ENCODE measurements at regions not wholly inside any gene's neighbourhood (a gene's known extent, or its start where the extent isn't known, plus 50 kb on each side); places are given as distances from the start of the nearest gene placed in this dataset.

DNA sequence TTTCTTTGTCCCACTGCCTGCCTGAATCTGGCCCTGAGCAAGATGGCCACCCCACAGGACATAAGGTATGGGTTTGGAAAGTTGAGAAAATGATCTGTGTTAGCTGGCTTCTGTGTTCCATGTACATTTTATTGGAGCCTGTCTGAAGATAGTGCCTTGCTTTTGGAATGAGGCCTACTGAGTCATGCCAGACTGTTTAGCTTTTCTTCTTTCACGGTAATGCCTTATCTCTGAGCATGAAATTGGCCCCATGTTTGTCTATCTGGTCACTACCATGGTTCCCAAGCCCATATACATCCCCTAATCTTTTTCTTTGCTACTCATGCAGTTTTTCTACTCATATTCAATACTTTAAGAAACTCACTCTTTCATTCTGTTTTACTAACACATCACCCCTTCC is 85.1 kb upstream of the LMO4 start:
- no peaks in the 10 kb centered on the region for H3K27me3 ChIP-seq (ENCODE audit: insufficient read depth, low read depth)
- H3K4me1 ChIP-seq (ENCODE audit: low read depth, poor library complexity, severe bottlenecking), result no peaks in the 10 kb centered on the region
- H4K20me1 ChIP-seq (ENCODE audit: insufficient read depth), result no peaks in the 10 kb centered on the region
- H3K36me3 ChIP-seq (ENCODE audit: insufficient read depth), result no peaks in the 10 kb centered on the region
- H3K79me2 ChIP-seq (ENCODE audit: insufficient read depth, low read depth), result no peaks in the 10 kb centered on the region
- no peak overlapping the region for H2AFZ ChIP-seq (ENCODE audit: low read depth)
- no peak overlapping the region for H3K27ac ChIP-seq
- no peak overlapping the region for H3K4me3 ChIP-seq (IDR thresholded peaks at IDR 0.05; ENCODE audit: insufficient read depth, low read depth, low read length)
- no peak overlapping the region for H3K4me2 ChIP-seq
- H3K9ac ChIP-seq, result no peak overlapping the region
- TF ChIP-seq, protein P1, sequence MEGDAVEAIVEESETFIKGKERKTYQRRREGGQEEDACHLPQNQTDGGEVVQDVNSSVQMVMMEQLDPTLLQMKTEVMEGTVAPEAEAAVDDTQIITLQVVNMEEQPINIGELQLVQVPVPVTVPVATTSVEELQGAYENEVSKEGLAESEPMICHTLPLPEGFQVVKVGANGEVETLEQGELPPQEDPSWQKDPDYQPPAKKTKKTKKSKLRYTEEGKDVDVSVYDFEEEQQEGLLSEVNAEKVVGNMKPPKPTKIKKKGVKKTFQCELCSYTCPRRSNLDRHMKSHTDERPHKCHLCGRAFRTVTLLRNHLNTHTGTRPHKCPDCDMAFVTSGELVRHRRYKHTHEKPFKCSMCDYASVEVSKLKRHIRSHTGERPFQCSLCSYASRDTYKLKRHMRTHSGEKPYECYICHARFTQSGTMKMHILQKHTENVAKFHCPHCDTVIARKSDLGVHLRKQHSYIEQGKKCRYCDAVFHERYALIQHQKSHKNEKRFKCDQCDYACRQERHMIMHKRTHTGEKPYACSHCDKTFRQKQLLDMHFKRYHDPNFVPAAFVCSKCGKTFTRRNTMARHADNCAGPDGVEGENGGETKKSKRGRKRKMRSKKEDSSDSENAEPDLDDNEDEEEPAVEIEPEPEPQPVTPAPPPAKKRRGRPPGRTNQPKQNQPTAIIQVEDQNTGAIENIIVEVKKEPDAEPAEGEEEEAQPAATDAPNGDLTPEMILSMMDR (conservative IDR thresholded peaks at IDR 0.05; ENCODE audit: low read depth, low read length), result no peak

DNA sequence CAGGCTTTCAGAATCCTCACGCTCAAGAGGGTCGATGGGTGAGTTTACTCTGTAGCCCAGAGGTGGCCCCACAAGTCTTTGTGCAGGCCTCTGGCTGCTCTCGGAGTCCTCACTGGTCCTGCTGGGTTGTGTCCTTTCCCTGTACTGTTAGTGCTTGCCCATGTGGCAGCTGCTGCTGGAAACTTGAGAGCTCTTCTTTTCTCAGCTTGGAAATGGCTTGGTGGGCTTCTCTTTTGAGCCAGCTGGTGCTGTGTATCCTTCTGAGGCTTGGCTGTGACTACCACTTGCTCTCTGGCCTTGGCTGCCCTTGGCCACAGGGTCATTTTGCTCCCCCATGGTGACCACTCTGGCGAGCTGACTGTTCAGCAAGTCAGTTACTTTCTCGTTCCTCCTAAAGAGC is 82.2 kb upstream of the LMO4 start:
- no peak overlapping the region for H3K9ac ChIP-seq
- no peaks in the 10 kb centered on the region for H3K36me3 ChIP-seq (ENCODE audit: insufficient read depth)
- TF ChIP-seq, protein P1 (conservative IDR thresholded peaks at IDR 0.05; ENCODE audit: low read depth, low read length), result no peak
- no peaks in the 10 kb centered on the region for H3K79me2 ChIP-seq (ENCODE audit: insufficient read depth, low read depth)
- no peaks in the 10 kb centered on the region for H4K20me1 ChIP-seq (ENCODE audit: insufficient read depth)
- no peak overlapping the region for H3K27ac ChIP-seq
- no peak overlapping the region for H3K4me3 ChIP-seq (IDR thresholded peaks at IDR 0.05; ENCODE audit: insufficient read depth, low read depth, low read length)
- no peak overlapping the region for H3K4me2 ChIP-seq
- H3K27me3 ChIP-seq (ENCODE audit: insufficient read depth, low read depth), result no peaks in the 10 kb centered on the region
- no peaks in the 10 kb centered on the region for H3K4me1 ChIP-seq (ENCODE audit: low read depth, poor library complexity, severe bottlenecking)
- H2AFZ ChIP-seq (ENCODE audit: low read depth), result no peak overlapping the region

DNA sequence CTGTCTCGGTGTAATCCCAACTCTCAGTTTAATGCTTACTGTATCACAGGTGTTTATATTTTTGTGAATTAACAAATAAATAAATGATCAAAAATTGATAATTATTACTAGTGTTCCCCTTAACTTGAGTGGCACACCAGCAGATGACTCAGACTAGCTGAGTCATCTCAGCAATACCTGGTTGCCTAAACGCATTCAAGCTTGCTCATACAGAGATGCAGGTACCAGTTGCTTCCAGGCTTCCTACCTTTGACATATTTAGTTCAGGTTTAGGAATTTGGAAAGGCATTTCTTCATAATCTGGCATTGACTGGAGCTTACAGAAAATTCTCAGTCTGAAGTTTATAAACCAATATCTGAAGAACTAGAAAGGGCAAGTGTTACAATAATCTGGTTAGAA is 78.9 kb upstream of the LMO4 start:
- Histone ChIP-seq H3K9ac (no peak overlapping the region), H3K4me3 (IDR thresholded peaks at IDR 0.05; ENCODE audit: insufficient read depth, low read depth, low read length) (no peak overlapping the region), H3K27ac (no peak overlapping the region), H3K4me2 (no peak overlapping the region), H3K4me1 (ENCODE audit: low read depth, poor library complexity, severe bottlenecking) (no peaks in the 10 kb centered on the region), H3K79me2 (ENCODE audit: insufficient read depth, low read depth) (no peaks in the 10 kb centered on the region), H2AFZ (ENCODE audit: low read depth) (no peak overlapping the region), H3K27me3 (ENCODE audit: insufficient read depth, low read depth) (no peaks in the 10 kb centered on the region), H3K36me3 (ENCODE audit: insufficient read depth) (no peaks in the 10 kb centered on the region), H4K20me1 (ENCODE audit: insufficient read depth) (no peaks in the 10 kb centered on the region)
- TF ChIP-seq, protein P1 (conservative IDR thresholded peaks at IDR 0.05; ENCODE audit: low read depth, low read length), result no peak

DNA sequence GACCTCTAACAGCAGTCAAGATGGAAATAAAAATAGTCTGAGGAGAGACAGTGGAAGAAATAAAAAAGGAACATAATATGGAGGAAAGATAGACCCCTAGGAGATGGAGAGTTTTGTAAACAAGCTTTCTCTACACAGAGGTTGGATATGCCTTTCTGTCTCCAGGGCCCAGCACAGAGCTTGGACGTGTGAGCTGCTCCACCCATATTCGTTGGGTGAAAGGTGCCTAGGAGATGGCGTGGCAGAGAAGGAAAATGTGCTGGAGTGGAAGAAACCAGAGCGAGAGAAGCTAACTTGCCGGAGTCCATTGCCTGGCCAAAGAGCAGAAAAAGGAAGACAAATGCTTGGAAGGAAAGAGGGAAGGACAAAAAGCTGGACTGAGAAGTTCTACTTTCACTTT is 78.3 kb upstream of the LMO4 start:
- Histone ChIP-seq H2AFZ (ENCODE audit: low read depth) (no peak overlapping the region), H3K36me3 (ENCODE audit: insufficient read depth) (no peaks in the 10 kb centered on the region), H3K79me2 (ENCODE audit: insufficient read depth, low read depth) (no peaks in the 10 kb centered on the region), H3K9ac (no peak overlapping the region), H3K27ac (no peak overlapping the region), H4K20me1 (ENCODE audit: insufficient read depth) (no peaks in the 10 kb centered on the region), H3K4me2 (no peak overlapping the region), H3K27me3 (ENCODE audit: insufficient read depth, low read depth) (no peaks in the 10 kb centered on the region), H3K4me3 (IDR thresholded peaks at IDR 0.05; ENCODE audit: insufficient read depth, low read depth, low read length) (no peak overlapping the region), H3K4me1 (ENCODE audit: low read depth, poor library complexity, severe bottlenecking) (no peaks in the 10 kb centered on the region)
- TF ChIP-seq, protein P1 (conservative IDR thresholded peaks at IDR 0.05; ENCODE audit: low read depth, low read length), result no peak

DNA sequence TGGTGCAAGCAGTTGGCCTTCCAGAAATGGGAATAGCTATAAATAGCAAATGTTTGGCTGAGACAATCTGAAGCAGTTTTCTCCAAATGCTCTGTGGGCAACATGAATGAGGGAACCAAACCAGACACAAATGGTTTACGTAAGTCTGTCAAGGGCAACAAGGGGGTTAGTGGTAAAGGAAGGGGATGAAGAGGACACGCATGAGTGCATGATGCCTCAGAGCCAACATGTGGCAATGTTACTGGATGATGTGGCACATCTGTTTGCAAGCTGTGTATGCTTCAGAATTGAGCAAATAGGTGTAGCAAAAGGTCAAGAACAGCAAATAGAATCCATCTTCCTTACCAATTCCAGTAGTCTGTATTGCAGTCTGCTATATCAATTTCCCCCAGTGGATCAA is 76.3 kb upstream of the LMO4 start:
- no peaks in the 10 kb centered on the region for H3K27me3 ChIP-seq (ENCODE audit: insufficient read depth, low read depth)
- H3K36me3 ChIP-seq (ENCODE audit: insufficient read depth), result no peaks in the 10 kb centered on the region
- H3K4me1 ChIP-seq (ENCODE audit: low read depth, poor library complexity, severe bottlenecking), result no peaks in the 10 kb centered on the region
- no peak overlapping the region for H3K27ac ChIP-seq
- H4K20me1 ChIP-seq (ENCODE audit: insufficient read depth), result no peaks in the 10 kb centered on the region
- no peak overlapping the region for H3K4me3 ChIP-seq (IDR thresholded peaks at IDR 0.05; ENCODE audit: insufficient read depth, low read depth, low read length)
- TF ChIP-seq, protein P1 (conservative IDR thresholded peaks at IDR 0.05; ENCODE audit: low read depth, low read length), result no peak
- H3K9ac ChIP-seq, result no peak overlapping the region
- H3K79me2 ChIP-seq (ENCODE audit: insufficient read depth, low read depth), result no peaks in the 10 kb centered on the region
- H3K4me2 ChIP-seq, result no peak overlapping the region
- H2AFZ ChIP-seq (ENCODE audit: low read depth), result no peak overlapping the region
